ENCODE measurements at regions not wholly inside any gene's neighbourhood (a gene's known extent, or its start where the extent isn't known, plus 50 kb on each side); places are given as distances from the start of the nearest gene placed in this dataset.
"Not testable (repeated sequence)": the region's sequence is repeated elsewhere in the genome, so short reads cannot be mapped to it uniquely, and the experiment has no call there.

GRCh38 chr2:113386780-113387433 lies 50.6 kb upstream of the ZNG1B start:
- not testable (repeated sequence) for DNase-seq (ENCODE audit: low read depth in 3 of 3, low spot score in 1 of 3)

GRCh38 chr2:113379621-113380020 lies 57.9 kb upstream of the ZNG1B start:
- DNase-seq (ENCODE audit: low read depth in 3 of 3, low spot score in 1 of 3) = not testable (repeated sequence)

- DNase-seq (ENCODE audit: low read depth in 3 of 3, low spot score in 1 of 3) = no peak
Measured at GRCh38 chr2:113376913-113377445, 60.5 kb upstream of the ZNG1B start.

- no peak for DNase-seq (ENCODE audit: low read depth in 3 of 3, low spot score in 1 of 3)
Measured at GRCh38 chr2:113376253-113376912, 61.1 kb upstream of the ZNG1B start.

- not testable (repeated sequence) for DNase-seq (ENCODE audit: low read depth in 3 of 3, low spot score in 1 of 3)
Measured at GRCh38 chr2:113374857-113375256, 62.6 kb upstream of the ZNG1B start.

GRCh38 chr2:113372258-113372834 lies 65.1 kb upstream of the ZNG1B start:
- DNase-seq (ENCODE audit: low read depth in 3 of 3, low spot score in 1 of 3) = not testable (repeated sequence)

- DNase-seq (ENCODE audit: low read depth in 3 of 3, low spot score in 1 of 3) = peak; percentile 30 to 43 (median 32)
Measured at GRCh38 chr2:113370478-113371091, 66.9 kb upstream of the ZNG1B start.

- DNase-seq (ENCODE audit: low read depth in 3 of 3, low spot score in 1 of 3) = no peak
Measured at GRCh38 chr2:113370030-113370429, 67.5 kb upstream of the ZNG1B start.

GRCh38 chr2:113368581-113368980 lies 68.9 kb upstream of the ZNG1B start:
- not testable (repeated sequence) for DNase-seq (ENCODE audit: low read depth in 3 of 3, low spot score in 1 of 3)

- DNase-seq (ENCODE audit: low read depth in 3 of 3, low spot score in 1 of 3) = not testable (repeated sequence)
Measured at GRCh38 chr2:113366821-113367220, 70.7 kb upstream of the ZNG1B start.

- DNase-seq (ENCODE audit: low read depth in 3 of 3, low spot score in 1 of 3) = not testable (repeated sequence)
Measured at GRCh38 chr2:113365791-113366190, 71.7 kb upstream of the ZNG1B start.

- not testable (repeated sequence) for DNase-seq (ENCODE audit: low read depth in 3 of 3, low spot score in 1 of 3)
Measured at GRCh38 chr2:113365290-113365689, 72.2 kb upstream of the ZNG1B start.

GRCh38 chr2:113361051-113361450 lies 76.4 kb upstream of the ZNG1B start:
- DNase-seq (ENCODE audit: low read depth in 3 of 3, low spot score in 1 of 3) = no peak

GRCh38 chr2:113357071-113357470 lies 78.3 kb upstream of the PAX8 start:
- DNase-seq (ENCODE audit: low read depth in 3 of 3, low spot score in 1 of 3) = no peak

GRCh38 chr2:113356284-113356683 lies 77.6 kb upstream of the PAX8 start:
- DNase-seq (ENCODE audit: low read depth in 3 of 3, low spot score in 1 of 3) = not testable (repeated sequence)

- DNase-seq (ENCODE audit: low read depth in 3 of 3, low spot score in 1 of 3) = not testable (repeated sequence)
Measured at GRCh38 chr2:113355339-113356015, 76.8 kb upstream of the PAX8 start.

- no peak for DNase-seq (ENCODE audit: low read depth in 3 of 3, low spot score in 1 of 3)
Measured at GRCh38 chr2:113351375-113352355, 72.9 kb upstream of the PAX8 start.

- DNase-seq (ENCODE audit: low read depth in 3 of 3, low spot score in 1 of 3) = not testable (repeated sequence)
Measured at GRCh38 chr2:113343800-113344199, 65.1 kb upstream of the PAX8 start.

- no peak for DNase-seq (ENCODE audit: low read depth in 3 of 3, low spot score in 1 of 3)
Measured at GRCh38 chr2:113342650-113343049, 63.9 kb upstream of the PAX8 start.

- not testable (repeated sequence) for DNase-seq (ENCODE audit: low read depth in 3 of 3, low spot score in 1 of 3)
Measured at GRCh38 chr2:113341870-113342253, 63.1 kb upstream of the PAX8 start.
